ENCODE measurements at regions not wholly inside any gene's neighbourhood (a gene's known extent, or its start where the extent isn't known, plus 50 kb on each side); places are given as distances from the start of the nearest gene placed in this dataset.

- TF ChIP-seq CTCF (IDR thresholded peaks at IDR 0.05): no peak
- no peaks in the 10 kb centered on the region for H3K27me3 ChIP-seq
- ATAC-seq: no peak
- no peak overlapping the region for H3K27ac ChIP-seq
- no peaks in the 10 kb centered on the region for H3K4me1 ChIP-seq
- intact Hi-C loops (cut with DNase I): no loop called here
- DNase-seq: no peak
- no peak overlapping the region for H3K4me3 ChIP-seq
- H3K36me3 ChIP-seq: no peaks in the 10 kb centered on the region
- H3K9me3 ChIP-seq: peaks cover 0 to 23% of the 10 kb centered on the region in 2 donors
Observed at GRCh38 chr17:52762794-52763167, 604.3 kb upstream of the CA10 start.

DNA sequence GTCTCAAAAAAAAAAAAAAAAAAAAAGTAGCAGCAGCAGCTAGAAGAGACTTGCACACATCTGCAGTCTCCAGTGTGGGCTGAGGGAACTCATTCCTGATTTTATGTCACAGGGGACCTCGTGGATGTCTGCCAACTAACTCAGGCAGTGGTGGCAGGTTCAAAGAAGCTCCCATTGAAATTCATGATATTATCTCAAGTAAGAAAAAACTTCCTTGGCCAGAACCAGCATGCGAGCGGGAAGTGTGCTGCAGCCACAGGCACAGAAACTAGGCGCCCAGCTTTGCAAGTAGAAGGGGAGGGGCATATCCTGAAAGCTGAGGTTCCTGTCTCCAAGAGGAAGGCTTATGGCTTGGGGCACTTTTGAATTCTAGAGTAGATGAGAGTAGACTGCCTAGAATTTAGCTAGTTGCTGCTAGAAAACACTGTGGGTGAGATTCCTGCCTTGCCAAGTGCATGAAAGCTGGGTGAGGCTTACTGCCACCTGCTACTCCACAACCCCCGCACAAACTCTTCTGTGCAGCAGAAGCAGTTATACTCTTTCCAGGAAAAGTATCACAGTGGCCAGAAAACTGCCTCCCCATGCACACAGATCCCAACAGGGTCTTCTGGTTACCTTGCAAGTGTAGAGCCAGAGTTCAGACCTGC is 603.8 kb upstream of the CA10 start:
- intact Hi-C loops (cut with DNase I): no loop called here
- no peak overlapping the region for H3K27ac ChIP-seq
- ATAC-seq (no peak), DNase-seq (no peak)
- no peak for TF ChIP-seq CTCF (IDR thresholded peaks at IDR 0.05)
- no peaks in the 10 kb centered on the region for H3K4me1 ChIP-seq
- peaks cover 0 to 23% of the 10 kb centered on the region in 2 donors for H3K9me3 ChIP-seq
- no peaks in the 10 kb centered on the region for H3K27me3 ChIP-seq
- H3K4me3 ChIP-seq: no peak overlapping the region
- no peaks in the 10 kb centered on the region for H3K36me3 ChIP-seq

DNA sequence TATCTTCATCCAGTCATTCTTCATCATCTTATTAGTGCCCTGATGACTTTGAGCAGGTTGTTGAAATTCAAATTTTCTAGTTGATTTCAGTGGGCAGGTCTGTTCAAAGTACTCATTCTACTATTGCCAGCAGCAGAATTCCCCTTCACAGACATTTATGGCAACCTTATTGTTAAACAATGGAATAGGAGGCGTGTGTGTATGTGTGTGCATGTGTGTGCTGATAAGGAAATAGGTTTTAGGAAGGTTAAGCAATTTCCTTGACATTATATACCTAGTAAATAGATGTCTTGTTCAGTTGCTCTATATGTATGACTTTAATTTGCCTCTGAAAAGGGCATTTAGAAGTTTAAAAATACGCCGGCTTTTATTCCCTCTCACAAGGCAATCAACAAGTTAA is 601.4 kb upstream of the CA10 start:
- Histone ChIP-seq H3K4me3 (no peak overlapping the region), H3K27me3 (no peaks in the 10 kb centered on the region), H3K36me3 (no peaks in the 10 kb centered on the region), H3K9me3 (peaks cover 0 to 10% of the 10 kb centered on the region in 2 donors), H3K4me1 (no peaks in the 10 kb centered on the region), H3K27ac (no peak overlapping the region)
- ATAC-seq: no peak
- intact Hi-C loops (cut with DNase I): no loop called here
- DNase-seq: no peak
- TF ChIP-seq CTCF (IDR thresholded peaks at IDR 0.05): no peak

DNA sequence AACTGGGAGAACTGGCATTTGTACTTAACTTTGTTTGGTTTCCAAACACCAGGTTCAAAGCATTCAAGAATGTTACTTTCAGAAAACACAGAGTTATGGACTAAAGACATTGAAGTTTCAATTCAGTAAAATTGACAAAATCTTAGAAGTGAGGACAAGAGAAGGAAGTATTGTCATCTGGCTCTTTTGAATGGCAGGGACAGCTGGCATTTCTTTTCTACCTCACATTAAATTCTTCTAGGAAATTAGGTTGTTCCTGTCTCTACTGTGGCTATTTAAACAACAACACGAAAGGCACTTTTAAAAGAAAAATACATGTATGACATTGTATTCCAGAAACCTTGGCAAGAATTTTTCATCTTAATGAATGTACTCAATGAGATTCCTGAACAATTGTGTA is 600.0 kb upstream of the CA10 start:
- no peak for ATAC-seq
- peaks cover 0 to 3% of the 10 kb centered on the region in 2 donors for H3K9me3 ChIP-seq
- DNase-seq: peak in 1 of 4 donors; percentile 3
- no peaks in the 10 kb centered on the region for H3K27me3 ChIP-seq
- H3K4me3 ChIP-seq: no peak overlapping the region
- TF ChIP-seq CTCF (IDR thresholded peaks at IDR 0.05): no peak
- no peak overlapping the region for H3K27ac ChIP-seq
- no peaks in the 10 kb centered on the region for H3K36me3 ChIP-seq
- H3K4me1 ChIP-seq: no peaks in the 10 kb centered on the region
- intact Hi-C loops (cut with DNase I): no loop called here

DNA sequence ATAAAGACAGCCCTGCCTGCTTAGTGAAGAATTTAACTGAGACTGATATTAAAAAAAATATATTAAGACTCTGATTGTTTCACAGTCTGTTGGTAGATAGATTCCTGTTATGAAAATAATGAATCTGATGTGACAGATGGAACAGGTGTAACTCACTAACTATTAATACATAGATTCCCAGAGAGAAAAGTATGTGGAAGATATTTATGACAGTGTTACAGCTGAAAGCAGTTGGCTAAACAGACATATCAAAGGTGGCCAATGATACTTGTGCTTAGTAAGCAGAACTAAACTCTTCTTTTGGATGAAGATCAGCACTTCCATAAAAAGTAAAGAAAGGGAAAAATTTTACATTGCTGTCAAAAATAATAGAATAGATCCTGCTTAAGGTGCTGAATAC is 598.2 kb upstream of the CA10 start:
- no peak for TF ChIP-seq CTCF (IDR thresholded peaks at IDR 0.05)
- H3K36me3 ChIP-seq: no peaks in the 10 kb centered on the region
- H3K4me3 ChIP-seq: no peak overlapping the region
- H3K4me1 ChIP-seq: no peaks in the 10 kb centered on the region
- ATAC-seq: no peak
- no peak overlapping the region for H3K27ac ChIP-seq
- intact Hi-C loops (cut with DNase I): no loop called here
- DNase-seq: no peak
- H3K9me3 ChIP-seq: no peaks in the 10 kb centered on the region
- no peaks in the 10 kb centered on the region for H3K27me3 ChIP-seq

Data from left lung (tissue), 4 donors.